PC-3 (cell line): ENCODE measurements at regions not wholly inside any gene's neighbourhood (a gene's known extent, or its start where the extent isn't known, plus 50 kb on each side); places are given as distances from the start of the nearest gene placed in this dataset.

Experiments
- ATAC-seq: fragments of 200-7000 bp; cut with Tn5 transposase; 2 replicates; pipeline ENCODE4 v1.9.1; 2020; ENCODE audit warnings: mild to moderate bottlenecking, moderate library complexity
- BruUV-seq: library from RNA; stranded (reverse); fragments of 400-500 nt; replicated peaks from 2 replicates; lab custom pipeline; 2021; lab: Mats Ljungman, UMichigan
- CTCF ChIA-PET: fragments of 300-600 bp; sonication (Branson Sonifier 250); formaldehyde crosslinking; loops from one replicate; lab custom pipeline; 2022; ENCODE audit warnings: antibody characterized with exemption; lab: Charles Lee
- POLR2A ChIA-PET: fragments of 300-600 bp; sonication (Branson Sonifier 250); formaldehyde crosslinking; loops from one replicate; lab custom pipeline; 2022; ENCODE audit warnings: antibody characterized with exemption; ENCODE audit not compliant: unreplicated experiment; lab: Charles Lee
- DNase-seq: peaks from one replicate; pipeline ENCODE4 v3.0.0-alpha.2; 2015
- H2AFZ ChIP-seq: fragments of 300-600 bp; sonication (generic); 2 replicates; pipeline ENCODE4 v1.6.0; 2016; ENCODE audit warnings: antibody characterized with exemption, low read length
- H3F3A ChIP-seq: fragments of 300-600 bp; sonication (generic); one replicate; pipeline ENCODE4 v1.6.0; 2017; ENCODE audit warnings: antibody characterized with exemption, low read length, control low read depth, mild to moderate bottlenecking; ENCODE audit not compliant: unreplicated experiment
- H3K27ac ChIP-seq: fragments of 300-600 bp; sonication (generic); 2 replicates; pipeline ENCODE4 v1.5.1; 2016; ENCODE audit warnings: mild to moderate bottlenecking, low read length
- H3K27me3 ChIP-seq: fragments of 300-600 bp; sonication (generic); 2 replicates; pipeline ENCODE4 v1.6.1; 2016; ENCODE audit warnings: low read length, mixed read lengths
- H3K36me3 ChIP-seq: fragments of 300-600 bp; sonication (generic); 2 replicates; pipeline ENCODE4 v1.6.1; 2016; ENCODE audit warnings: low read depth, mixed run types, low read length, mixed read lengths
- H3K4me1 ChIP-seq: fragments of 300-600 bp; sonication (generic); 2 replicates; pipeline ENCODE4 v1.5.1; 2016; ENCODE audit warnings: low read length; ENCODE audit not compliant: insufficient read depth
- H3K4me2 ChIP-seq: fragments of 300-600 bp; sonication (generic); 2 replicates; pipeline ENCODE4 v1.6.0; 2016; ENCODE audit warnings: low read length
- H3K4me3 ChIP-seq: fragments of 300-600 bp; sonication (generic); 2 replicates; pipeline ENCODE4 v1.5.1; 2016; ENCODE audit warnings: mild to moderate bottlenecking, low read length, mixed read lengths
- H3K79me2 ChIP-seq: fragments of 300-600 bp; sonication (generic); 2 replicates; pipeline ENCODE4 v1.6.1; 2017; ENCODE audit warnings: low read length, mixed read lengths
- H3K9ac ChIP-seq: fragments of 300-600 bp; sonication (generic); 2 replicates; pipeline ENCODE4 v1.6.0; 2016; ENCODE audit warnings: mild to moderate bottlenecking, low read length
- H3K9me2 ChIP-seq: fragments of 300-600 bp; sonication (generic); replicated peaks from 2 replicates; pipeline ENCODE4 v1.6.1; 2016; ENCODE audit warnings: mixed run types, low read length, mixed read lengths
- H3K9me3 ChIP-seq: fragments of 300-600 bp; sonication (generic); 2 replicates; pipeline ENCODE4 v1.6.1; 2016; ENCODE audit warnings: low read length, mixed read lengths
- H4K20me1 ChIP-seq: fragments of 300-600 bp; sonication (generic); 2 replicates; pipeline ENCODE4 v1.6.1; 2016; ENCODE audit warnings: low read length, mixed read lengths
- EZH2 ChIP-seq: fragments of 300-600 bp; sonication (generic); IDR thresholded peaks from one replicate; pipeline ENCODE4 v1.6.1; 2017; ENCODE audit warnings: antibody characterized with exemption, mild to moderate bottlenecking, low read length; ENCODE audit not compliant: unreplicated experiment
- EZH2phosphoT487 ChIP-seq: fragments of 300-600 bp; sonication (generic); IDR thresholded peaks from 2 replicates; pipeline ENCODE4 v1.6.1; 2018; ENCODE audit warnings: mild to moderate bottlenecking, antibody characterized with exemption, low read length, borderline replicate concordance
- intact Hi-C: fragments of 100-400 bp; cut with micrococcal nuclease; formaldehyde crosslinking; loops from 2 replicates; pipeline ENCODE4 v1.9.0; 2023
- TF ChIP-seq, protein P1 (sequence below): fragments of 300-600 bp; sonication (generic); conservative IDR thresholded peaks from 2 replicates; pipeline ENCODE4 v1.5.1; 2017; ENCODE audit warnings: antibody characterized with exemption, low read depth, mild to moderate bottlenecking, low read length

DNA sequence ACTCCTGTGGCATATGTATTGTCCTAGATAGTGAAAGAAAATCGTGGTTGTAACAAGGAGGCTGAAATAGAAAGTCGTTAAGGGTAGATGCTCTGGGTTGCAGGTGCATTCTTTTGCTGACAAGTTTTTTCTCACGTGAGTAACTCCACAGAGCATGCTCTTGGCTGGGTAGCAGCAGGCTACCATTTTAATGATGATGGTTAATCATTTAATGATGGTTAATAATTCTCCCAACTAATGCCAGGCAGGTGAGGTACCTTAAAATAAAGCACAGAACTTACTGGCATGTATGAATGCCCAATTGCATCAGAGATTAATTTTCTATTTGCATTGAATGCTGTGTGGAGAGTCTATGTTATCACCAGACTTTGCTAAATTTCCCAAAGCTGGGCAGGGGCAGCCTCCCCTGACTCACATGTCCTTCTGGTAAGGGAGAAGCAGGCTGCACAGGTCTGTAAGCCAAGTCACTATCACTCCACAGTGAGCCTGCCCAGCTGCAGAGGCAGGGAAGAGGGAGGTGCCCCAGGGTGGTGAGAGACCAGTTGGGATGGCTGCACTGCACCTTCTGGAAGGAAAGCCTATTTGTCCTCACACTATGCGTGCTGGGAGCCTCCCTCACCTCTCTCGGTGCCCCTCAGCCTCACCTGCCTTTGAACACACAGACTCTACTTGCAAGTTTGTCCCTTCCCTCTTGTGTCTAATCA lies 287.0 kb upstream of the IGFBP3 start:
- DNase-seq (no peak), ATAC-seq (no peak)
- H3F3A ChIP-seq: no peaks in the 10 kb centered on the region
- no peak for TF ChIP-seq EZH2phosphoT487
- TF ChIP-seq, protein P1, sequence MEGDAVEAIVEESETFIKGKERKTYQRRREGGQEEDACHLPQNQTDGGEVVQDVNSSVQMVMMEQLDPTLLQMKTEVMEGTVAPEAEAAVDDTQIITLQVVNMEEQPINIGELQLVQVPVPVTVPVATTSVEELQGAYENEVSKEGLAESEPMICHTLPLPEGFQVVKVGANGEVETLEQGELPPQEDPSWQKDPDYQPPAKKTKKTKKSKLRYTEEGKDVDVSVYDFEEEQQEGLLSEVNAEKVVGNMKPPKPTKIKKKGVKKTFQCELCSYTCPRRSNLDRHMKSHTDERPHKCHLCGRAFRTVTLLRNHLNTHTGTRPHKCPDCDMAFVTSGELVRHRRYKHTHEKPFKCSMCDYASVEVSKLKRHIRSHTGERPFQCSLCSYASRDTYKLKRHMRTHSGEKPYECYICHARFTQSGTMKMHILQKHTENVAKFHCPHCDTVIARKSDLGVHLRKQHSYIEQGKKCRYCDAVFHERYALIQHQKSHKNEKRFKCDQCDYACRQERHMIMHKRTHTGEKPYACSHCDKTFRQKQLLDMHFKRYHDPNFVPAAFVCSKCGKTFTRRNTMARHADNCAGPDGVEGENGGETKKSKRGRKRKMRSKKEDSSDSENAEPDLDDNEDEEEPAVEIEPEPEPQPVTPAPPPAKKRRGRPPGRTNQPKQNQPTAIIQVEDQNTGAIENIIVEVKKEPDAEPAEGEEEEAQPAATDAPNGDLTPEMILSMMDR: no peak
- TF ChIP-seq EZH2: no peak
- ChIA-PET POLR2A (no interaction called here), CTCF (no interaction called here)
- H3K27me3 ChIP-seq: no peaks in the 10 kb centered on the region
- no TSS peak for BruUV-seq
- H4K20me1 ChIP-seq: no peaks in the 10 kb centered on the region
- H3K79me2 ChIP-seq: no peaks in the 10 kb centered on the region
- no peaks in the 10 kb centered on the region for H3K9me2 ChIP-seq
- H3K9me3 ChIP-seq: no peaks in the 10 kb centered on the region
- no peak overlapping the region for H3K9ac ChIP-seq
- intact Hi-C loops: no loop called here
- no peak overlapping the region for H3K4me2 ChIP-seq
- H3K27ac ChIP-seq: no peak overlapping the region
- H2AFZ ChIP-seq: no peak overlapping the region
- H3K4me1 ChIP-seq: peaks cover 6% of the 10 kb centered on the region; the same call in 1 of the 2 replicates
- no peak overlapping the region for H3K4me3 ChIP-seq
- no peaks in the 10 kb centered on the region for H3K36me3 ChIP-seq

DNA sequence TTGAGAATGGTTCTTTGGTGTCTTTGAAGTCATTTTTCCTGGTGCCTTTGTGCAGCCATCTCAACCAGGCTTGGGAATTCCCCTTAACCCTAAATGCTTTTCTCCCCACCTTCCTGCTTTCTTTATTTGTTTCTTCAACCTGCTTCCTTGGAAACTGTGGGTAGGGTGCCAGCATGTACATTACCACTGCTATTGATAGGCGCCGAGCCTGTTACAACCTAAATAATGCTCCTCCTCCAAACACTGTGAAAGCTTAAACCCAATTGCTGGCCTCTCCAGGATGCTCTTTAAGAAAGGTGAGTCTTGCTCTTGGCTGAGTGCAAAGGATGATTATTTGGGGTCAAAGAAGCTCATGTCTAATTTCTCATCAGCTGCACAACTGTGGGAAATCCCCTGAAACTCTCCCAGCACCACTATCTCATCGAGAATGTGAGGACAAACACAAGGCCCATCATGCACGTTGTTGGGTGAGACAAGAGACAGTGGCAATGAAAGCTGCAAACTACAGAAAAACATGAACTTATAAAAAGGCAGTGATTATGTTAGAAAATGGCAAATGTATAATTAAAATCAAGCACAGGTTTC lies 285.5 kb upstream of the IGFBP3 start:
- no peak overlapping the region for H3K27ac ChIP-seq
- H3F3A ChIP-seq: no peaks in the 10 kb centered on the region
- H3K4me2 ChIP-seq: no peak overlapping the region
- ATAC-seq (no peak), DNase-seq (no peak)
- no peaks in the 10 kb centered on the region for H3K27me3 ChIP-seq
- ChIA-PET POLR2A (no interaction called here), CTCF (no interaction called here)
- no peaks in the 10 kb centered on the region for H4K20me1 ChIP-seq
- no peaks in the 10 kb centered on the region for H3K36me3 ChIP-seq
- H3K79me2 ChIP-seq: no peaks in the 10 kb centered on the region
- H2AFZ ChIP-seq: no peak overlapping the region
- no peak overlapping the region for H3K9ac ChIP-seq
- H3K9me2 ChIP-seq: no peaks in the 10 kb centered on the region
- no peak overlapping the region for H3K4me3 ChIP-seq
- BruUV-seq: no TSS peak
- TF ChIP-seq EZH2 (no peak), EZH2phosphoT487 (no peak)
- TF ChIP-seq, protein P1: no peak
- peaks cover 6% of the 10 kb centered on the region; the same call in 1 of the 2 replicates for H3K4me1 ChIP-seq
- intact Hi-C loops: no loop called here
- no peaks in the 10 kb centered on the region for H3K9me3 ChIP-seq

DNA sequence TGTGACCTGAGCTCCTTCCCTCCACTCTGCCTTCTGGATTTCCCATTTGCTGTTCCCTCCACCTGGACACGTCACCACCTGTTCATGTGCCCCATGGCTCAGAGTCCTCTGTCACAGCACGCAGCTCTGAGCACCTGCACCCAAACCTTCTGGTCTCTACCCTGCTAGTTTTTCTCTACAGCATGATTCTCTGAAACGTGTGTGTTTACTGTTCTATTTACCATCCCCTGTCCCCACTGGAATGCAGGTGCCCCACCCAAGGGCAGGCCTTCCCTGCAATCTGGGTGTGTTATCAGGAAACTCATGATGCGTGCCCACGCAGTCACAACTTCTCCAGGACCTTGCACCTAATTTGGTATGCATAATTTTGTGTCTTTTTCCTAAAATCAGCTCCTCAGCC lies 284.4 kb upstream of the IGFBP3 start:
- TF ChIP-seq EZH2phosphoT487: no peak
- TF ChIP-seq EZH2: no peak
- TF ChIP-seq, protein P1: no peak
- Histone ChIP-seq H4K20me1 (no peaks in the 10 kb centered on the region), H3F3A (no peaks in the 10 kb centered on the region), H3K36me3 (no peaks in the 10 kb centered on the region), H3K9me3 (no peaks in the 10 kb centered on the region), H3K27ac (no peak overlapping the region), H3K4me3 (no peak overlapping the region), H3K27me3 (no peaks in the 10 kb centered on the region), H3K9ac (no peak overlapping the region), H3K9me2 (no peaks in the 10 kb centered on the region), H3K4me1 (peaks cover 6% of the 10 kb centered on the region; the same call in 1 of the 2 replicates), H3K79me2 (no peaks in the 10 kb centered on the region), H2AFZ (no peak overlapping the region), H3K4me2 (no peak overlapping the region)
- ATAC-seq (peak; percentile 56), DNase-seq (peak; percentile 10)
- intact Hi-C loops: no loop called here
- POLR2A ChIA-PET: no interaction called here
- BruUV-seq: no TSS peak
- CTCF ChIA-PET: no interaction called here
